ENCODE measurements at regions not wholly inside any gene's neighbourhood (a gene's known extent, or its start where the extent isn't known, plus 50 kb on each side); places are given as distances from the start of the nearest gene placed in this dataset.
A peak's percentile ranks its signal among the peaks of the same experiment; 100 is the strongest.
"Not testable (repeated sequence)": the region's sequence is repeated elsewhere in the genome, so short reads cannot be mapped to it uniquely, and the experiment has no call there.

- H3K27ac Mint-ChIP-seq (ENCODE audit: unreplicated experiment); H3K4me1 Mint-ChIP-seq (ENCODE audit: low read depth, unreplicated experiment): not testable (repeated sequence)
Measured at GRCh38 chr14:105586144-105586872, 59.9 kb downstream of the TMEM121 start.

GRCh38 chr14:105587034-105587433, 60.7 kb downstream of the TMEM121 start:
- H3K9me3 ChIP-seq; H3K4me1 ChIP-seq; BruUV-seq (replicated peaks); H3K9me3 Mint-ChIP-seq (ENCODE audit: unreplicated experiment); DNase-seq; CTCF ChIA-PET; H3K4me3 ChIP-seq (ENCODE audit: low read depth, low read length); POLR2A ChIA-PET; H3K36me3 ChIP-seq (ENCODE audit: control insufficient read depth, insufficient read depth, low read length); H3K4me3 Mint-ChIP-seq (ENCODE audit: unreplicated experiment); H3K27ac Mint-ChIP-seq (ENCODE audit: unreplicated experiment); H3K27me3 Mint-ChIP-seq (ENCODE audit: insufficient read depth, unreplicated experiment); H3K36me3 Mint-ChIP-seq (ENCODE audit: insufficient read depth, unreplicated experiment); H3K27me3 ChIP-seq (replicated peaks; ENCODE audit: control insufficient read depth, insufficient read depth, low read length); H3K4me1 Mint-ChIP-seq (ENCODE audit: low read depth, unreplicated experiment); intact Hi-C loops (cut with micrococcal nuclease; ENCODE audit: unreplicated experiment): not testable (repeated sequence)

More at GRCh38 chr14:105586144-105586872, 59.9 kb downstream of the TMEM121 start:
- BruUV-seq (replicated peaks); CTCF ChIA-PET; H3K4me1 ChIP-seq; H3K9me3 ChIP-seq; intact Hi-C loops (cut with micrococcal nuclease; ENCODE audit: unreplicated experiment); H3K9me3 Mint-ChIP-seq (ENCODE audit: unreplicated experiment); H3K27me3 Mint-ChIP-seq (ENCODE audit: insufficient read depth, unreplicated experiment); H3K4me3 ChIP-seq (ENCODE audit: low read depth, low read length); H3K36me3 Mint-ChIP-seq (ENCODE audit: insufficient read depth, unreplicated experiment); H3K27me3 ChIP-seq (replicated peaks; ENCODE audit: control insufficient read depth, insufficient read depth, low read length); H3K36me3 ChIP-seq (ENCODE audit: control insufficient read depth, insufficient read depth, low read length); H3K4me3 Mint-ChIP-seq (ENCODE audit: unreplicated experiment); POLR2A ChIA-PET: not testable (repeated sequence)
- peak in 1 of 2 experiments; percentile 12 for DNase-seq

GRCh38 chr14:105587482-105588235, 61.3 kb downstream of the TMEM121 start:
- peak in 1 of 2 experiments; percentile 8 for DNase-seq
- not testable (repeated sequence) for H3K9me3 Mint-ChIP-seq (ENCODE audit: unreplicated experiment)

GRCh38 chr14:105588236-105588860, 62.0 kb downstream of the TMEM121 start:
- H3K9me3 Mint-ChIP-seq (ENCODE audit: unreplicated experiment): no peaks in the 10 kb centered on the region
- H3K36me3 Mint-ChIP-seq (ENCODE audit: insufficient read depth, unreplicated experiment): no peaks in the 10 kb centered on the region
- no peak overlapping the region for H3K4me3 Mint-ChIP-seq (ENCODE audit: unreplicated experiment)
- H3K9me3 ChIP-seq: no peaks in the 10 kb centered on the region
- H3K4me3 ChIP-seq (ENCODE audit: low read depth, low read length): no peak overlapping the region
- H3K27me3 Mint-ChIP-seq (ENCODE audit: insufficient read depth, unreplicated experiment): no peaks in the 10 kb centered on the region
- no peaks in the 10 kb centered on the region for H3K36me3 ChIP-seq (ENCODE audit: control insufficient read depth, insufficient read depth, low read length)
- TF ChIP-seq CTCF (IDR thresholded peaks at IDR 0.05; ENCODE audit: insufficient read depth in 1 of 2, low read depth in 1 of 2, low read length in 1 of 2, severe bottlenecking in 1 of 2, unreplicated experiment in 1 of 2): no peak
- no peak for DNase-seq
- CTCF ChIA-PET: interaction anchor here (0.6 kb wide), 1 partner anchor 123 kb away, joined by 3 read pairs; no protein-coding TSS in a partner anchor
- H3K27me3 ChIP-seq (replicated peaks; ENCODE audit: control insufficient read depth, insufficient read depth, low read length): no peaks in the 10 kb centered on the region
- intact Hi-C loops (cut with micrococcal nuclease; ENCODE audit: unreplicated experiment): no loop called here
- no peaks in the 10 kb centered on the region for H3K4me1 Mint-ChIP-seq (ENCODE audit: low read depth, unreplicated experiment)
- POLR2A ChIA-PET: no interaction called here
- H3K27ac Mint-ChIP-seq (ENCODE audit: unreplicated experiment): no peak overlapping the region
- no TSS peak for BruUV-seq (replicated peaks)
- H3K4me1 ChIP-seq: no peaks in the 10 kb centered on the region

More at GRCh38 chr14:105587482-105588235, 61.3 kb downstream of the TMEM121 start:
- H3K4me3 ChIP-seq (ENCODE audit: low read depth, low read length); H3K4me1 Mint-ChIP-seq (ENCODE audit: low read depth, unreplicated experiment); H3K9me3 ChIP-seq; H3K4me1 ChIP-seq; H3K36me3 ChIP-seq (ENCODE audit: control insufficient read depth, insufficient read depth, low read length); H3K27ac Mint-ChIP-seq (ENCODE audit: unreplicated experiment); H3K27me3 Mint-ChIP-seq (ENCODE audit: insufficient read depth, unreplicated experiment); BruUV-seq (replicated peaks); intact Hi-C loops (cut with micrococcal nuclease; ENCODE audit: unreplicated experiment); POLR2A ChIA-PET; H3K36me3 Mint-ChIP-seq (ENCODE audit: insufficient read depth, unreplicated experiment); H3K4me3 Mint-ChIP-seq (ENCODE audit: unreplicated experiment); H3K27me3 ChIP-seq (replicated peaks; ENCODE audit: control insufficient read depth, insufficient read depth, low read length): not testable (repeated sequence)
- CTCF ChIA-PET: interaction anchor here (0.6 kb wide), 1 partner anchor 124 kb away, joined by 3 read pairs; no protein-coding TSS in a partner anchor
